ENCODE measurements at regions not wholly inside any gene's neighbourhood (a gene's known extent, or its start where the extent isn't known, plus 50 kb on each side); places are given as distances from the start of the nearest gene placed in this dataset.

DNA sequence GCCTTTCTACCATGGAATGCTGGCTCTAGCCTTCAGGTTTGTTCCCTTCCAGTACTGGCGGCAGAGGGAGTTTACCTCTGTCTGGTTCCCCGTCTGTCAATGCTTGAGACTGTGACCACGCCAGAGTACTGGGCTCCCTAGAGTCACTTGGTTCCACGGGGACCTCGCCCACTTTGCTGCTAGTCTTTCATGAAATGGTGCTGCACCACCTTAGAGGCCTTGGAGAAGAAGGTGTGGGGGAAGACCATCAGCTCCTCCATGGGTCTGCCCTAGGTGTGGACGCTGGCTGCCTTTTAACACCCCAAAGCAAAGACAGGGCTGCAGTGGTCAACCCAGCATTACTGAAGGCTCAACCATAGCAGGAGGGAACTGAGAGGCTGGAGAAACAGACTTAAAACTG, 55.3 kb upstream of the KSR1 start:
- dilution Hi-C loops (cut with MboI; ENCODE audit: extremely low pct_ligation_motif_present, low sequenced_read_pairs) = no loop called here
- Histone ChIP-seq H3K9me3 (ENCODE audit: control insufficient read depth, low read depth, low read length) (no peaks in the 10 kb centered on the region), H3K4me1 (ENCODE audit: control insufficient read depth, extremely low read depth, insufficient read depth, low read length) (no peaks in the 10 kb centered on the region), H3K27me3 (ENCODE audit: control insufficient read depth, extremely low read depth, insufficient read depth, low read length) (peaks cover 4% of the 10 kb centered on the region), H3K4me3 (ENCODE audit: control insufficient read depth in 2 of 3, extremely low read depth in 1 of 3, insufficient read depth in 2 of 3, low read depth in 1 of 3, low read length in 3 of 3) (no peak overlapping the region), H4K20me1 (ENCODE audit: control insufficient read depth, extremely low read depth, insufficient read depth, low read length) (no peaks in the 10 kb centered on the region), H3K4me2 (ENCODE audit: control insufficient read depth, extremely low read depth, insufficient read depth, low read depth, low read length) (no peak overlapping the region), H3K36me3 (ENCODE audit: control insufficient read depth in 2 of 2, extremely low read depth in 1 of 2, insufficient read depth in 2 of 2, low read length in 2 of 2) (no peaks in the 10 kb centered on the region), H2AFZ (ENCODE audit: control insufficient read depth, low read length) (no peak overlapping the region), H3K9ac (ENCODE audit: control insufficient read depth, extremely low read depth, insufficient read depth, low read length) (no peak overlapping the region), H3K27ac (ENCODE audit: control insufficient read depth, insufficient read depth, low read length) (no peak overlapping the region), H3K9me1 (ENCODE audit: control insufficient read depth, extremely low read depth, insufficient read depth, low read length) (no peaks in the 10 kb centered on the region), H3K79me2 (ENCODE audit: control insufficient read depth, insufficient read depth, low read length) (no peaks in the 10 kb centered on the region)
- TF ChIP-seq CTCF (optimal IDR thresholded peaks at IDR 0.05 in 1 of 3, IDR thresholded peaks at IDR 0.05 in 1 of 3, conservative IDR thresholded peaks at IDR 0.05 in 1 of 3; ENCODE audit: extremely low read depth in 1 of 3, insufficient read depth in 2 of 3, low read length in 3 of 3) (no peak), EZH2 (IDR thresholded peaks at IDR 0.05; ENCODE audit: low read length) (no peak)
- no peak for FAIRE-seq
- DNase-seq (ENCODE audit: low read depth, low spot score) = no peak

DNA sequence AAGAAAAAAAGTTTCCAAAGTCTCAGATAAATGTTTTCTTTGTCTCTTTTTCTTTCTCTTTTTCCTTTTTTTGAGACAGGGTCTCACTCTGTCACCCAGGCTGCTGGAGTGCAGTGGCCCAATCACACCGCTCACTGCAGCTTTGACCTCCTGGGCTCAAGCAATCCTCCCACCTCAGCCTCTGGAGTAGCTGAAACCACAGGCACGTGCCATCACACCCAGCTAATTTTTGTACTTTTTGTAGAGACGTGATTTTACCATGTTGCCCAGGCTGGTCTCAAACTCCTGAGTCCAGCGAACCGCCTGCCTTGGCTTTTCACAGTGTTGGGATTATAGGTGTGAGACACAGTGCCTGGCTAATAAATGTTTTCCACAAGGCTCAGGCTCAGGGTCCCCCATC, 53.3 kb upstream of the KSR1 start:
- Histone ChIP-seq H2AFZ (ENCODE audit: control insufficient read depth, low read length) (no peak overlapping the region), H3K9me1 (ENCODE audit: control insufficient read depth, extremely low read depth, insufficient read depth, low read length) (no peaks in the 10 kb centered on the region), H3K79me2 (ENCODE audit: control insufficient read depth, insufficient read depth, low read length) (no peaks in the 10 kb centered on the region), H3K9me3 (ENCODE audit: control insufficient read depth, low read depth, low read length) (no peaks in the 10 kb centered on the region), H3K4me3 (ENCODE audit: control insufficient read depth in 2 of 3, extremely low read depth in 1 of 3, insufficient read depth in 2 of 3, low read depth in 1 of 3, low read length in 3 of 3) (no peak overlapping the region), H3K27me3 (ENCODE audit: control insufficient read depth, extremely low read depth, insufficient read depth, low read length) (peaks cover 4% of the 10 kb centered on the region), H3K9ac (ENCODE audit: control insufficient read depth, extremely low read depth, insufficient read depth, low read length) (no peak overlapping the region), H3K4me2 (ENCODE audit: control insufficient read depth, extremely low read depth, insufficient read depth, low read depth, low read length) (no peak overlapping the region), H3K27ac (ENCODE audit: control insufficient read depth, insufficient read depth, low read length) (no peak overlapping the region), H3K36me3 (ENCODE audit: control insufficient read depth in 2 of 2, extremely low read depth in 1 of 2, insufficient read depth in 2 of 2, low read length in 2 of 2) (no peaks in the 10 kb centered on the region), H3K4me1 (ENCODE audit: control insufficient read depth, extremely low read depth, insufficient read depth, low read length) (no peaks in the 10 kb centered on the region), H4K20me1 (ENCODE audit: control insufficient read depth, extremely low read depth, insufficient read depth, low read length) (no peaks in the 10 kb centered on the region)
- FAIRE-seq (no peak), DNase-seq (ENCODE audit: low read depth, low spot score) (no peak)
- TF ChIP-seq EZH2 (IDR thresholded peaks at IDR 0.05; ENCODE audit: low read length) = no peak
- TF ChIP-seq CTCF (optimal IDR thresholded peaks at IDR 0.05 in 1 of 3, IDR thresholded peaks at IDR 0.05 in 1 of 3, conservative IDR thresholded peaks at IDR 0.05 in 1 of 3; ENCODE audit: extremely low read depth in 1 of 3, insufficient read depth in 2 of 3, low read length in 3 of 3) = no peak
- dilution Hi-C loops (cut with MboI; ENCODE audit: extremely low pct_ligation_motif_present, low sequenced_read_pairs) = no loop called here

Measured in keratinocyte (primary cell).